Neural progenitor cell (in vitro differentiated cells): ENCODE measurements at regions not wholly inside any gene's neighbourhood (a gene's known extent, or its start where the extent isn't known, plus 50 kb on each side); places are given as distances from the start of the nearest gene placed in this dataset.

Experiments
- DNase-seq: peaks from one replicate; pipeline ENCODE4 v3.0.0-alpha.2; 2016; ENCODE audit warnings: low spot score
- H2AFZ ChIP-seq: fragments of 200-600 bp; sonication (generic); replicated peaks from 2 replicates; pipeline ENCODE4 v1.6.1; 2016; ENCODE audit warnings: antibody characterized with exemption
- H3F3A ChIP-seq: fragments of 200-600 bp; sonication (generic); 2 replicates; pipeline ENCODE4 v1.6.1; 2016; ENCODE audit warnings: antibody characterized with exemption, low read depth
- H3K27ac ChIP-seq: fragments of 200-600 bp; sonication (generic); 2 replicates; pipeline ENCODE4 v1.5.1; 2016; ENCODE audit warnings: mild to moderate bottlenecking
- H3K27me3 ChIP-seq: fragments of 200-600 bp; sonication (generic); 2 replicates; pipeline ENCODE4 v1.6.1; 2016; ENCODE audit warnings: mild to moderate bottlenecking, moderate library complexity
- H3K36me3 ChIP-seq: fragments of 200-600 bp; sonication (generic); 2 replicates; pipeline ENCODE4 v1.5.1; 2016
- H3K4me1 ChIP-seq: fragments of 200-600 bp; sonication (generic); 2 replicates; pipeline ENCODE4 v1.6.1; 2016; ENCODE audit warnings: mixed run types
- H3K4me2 ChIP-seq: fragments of 200-600 bp; sonication (generic); 2 replicates; pipeline ENCODE4 v1.6.1; 2016
- H3K4me3 ChIP-seq: fragments of 200-600 bp; sonication (generic); 2 replicates; pipeline ENCODE4 v1.5.1; 2016
- H3K79me2 ChIP-seq: fragments of 200-600 bp; sonication (generic); 2 replicates; pipeline ENCODE4 v1.6.1; 2016; ENCODE audit warnings: low read depth
- H3K9ac ChIP-seq: fragments of 200-600 bp; sonication (generic); 2 replicates; pipeline ENCODE4 v1.6.1; 2016
- H3K9me3 ChIP-seq: fragments of 200-600 bp; sonication (generic); 2 replicates; pipeline ENCODE4 v1.5.1; 2016; ENCODE audit warnings: low read depth
- H4K20me1 ChIP-seq: fragments of 200-600 bp; sonication (generic); 2 replicates; pipeline ENCODE4 v1.6.1; 2016; ENCODE audit warnings: low read depth
- H3K27ac Mint-ChIP-seq: 3 replicates; pipeline ENCODE4 v1.8.0; 2021; ENCODE audit warnings: mixed read lengths
- H3K27me3 Mint-ChIP-seq: 2 replicates; pipeline ENCODE4 v1.8.0; 2022; ENCODE audit warnings: low read depth, mild to moderate bottlenecking, inconsistent platforms, moderate library complexity, mixed read lengths; ENCODE audit not compliant: insufficient read depth
- H3K36me3 Mint-ChIP-seq: 3 replicates; pipeline ENCODE4 v1.8.0; 2021; ENCODE audit warnings: mixed read lengths
- H3K4me1 Mint-ChIP-seq: 3 replicates; pipeline ENCODE4 v1.8.0; 2021; ENCODE audit warnings: mixed read lengths
- H3K4me3 Mint-ChIP-seq: 3 replicates; pipeline ENCODE4 v1.8.0; 2021; ENCODE audit warnings: mild to moderate bottlenecking, moderate library complexity, mixed read lengths
- H3K9me3 Mint-ChIP-seq: 3 replicates; pipeline ENCODE4 v1.8.0; 2020; ENCODE audit warnings: mixed read lengths
- CTCF ChIP-seq: fragments of 200-600 bp; sonication (generic); IDR thresholded peaks from 2 replicates; pipeline ENCODE4 v1.5.1; 2017; ENCODE audit warnings: antibody characterized with exemption, mild to moderate bottlenecking
- EZH2 ChIP-seq: fragments of 200-600 bp; sonication (generic); IDR thresholded peaks from 2 replicates; pipeline ENCODE4 v1.6.1; 2017; ENCODE audit warnings: antibody characterized with exemption, mild to moderate bottlenecking, moderate library complexity
- EZH2phosphoT487 ChIP-seq: fragments of 200-600 bp; sonication (generic); IDR thresholded peaks from 2 replicates; pipeline ENCODE4 v1.6.1; 2017; ENCODE audit warnings: antibody characterized with exemption

GRCh38 chr11:121366038-121366437 is 73.5 kb downstream of the SC5D start:
- no peak overlapping the region for H3K4me2 ChIP-seq
- no peaks in the 10 kb centered on the region for H3F3A ChIP-seq
- Mint-ChIP-seq H3K27ac (no peak overlapping the region), H3K36me3 (no peaks in the 10 kb centered on the region), H3K4me3 (no peak overlapping the region), H3K9me3 (peaks cover 6% of the 10 kb centered on the region), H3K27me3 (peaks cover 6% of the 10 kb centered on the region), H3K4me1 (peaks cover 18% of the 10 kb centered on the region)
- H2AFZ ChIP-seq, result no peak overlapping the region
- H3K9ac ChIP-seq, result no peak overlapping the region
- no peaks in the 10 kb centered on the region for H3K36me3 ChIP-seq
- no peaks in the 10 kb centered on the region for H3K9me3 ChIP-seq
- no peak overlapping the region for H3K4me3 ChIP-seq
- H3K4me1 ChIP-seq, result peaks cover 14% of the 10 kb centered on the region
- DNase-seq, result no peak
- no peaks in the 10 kb centered on the region for H3K79me2 ChIP-seq
- H3K27me3 ChIP-seq, result no peaks in the 10 kb centered on the region
- no peaks in the 10 kb centered on the region for H4K20me1 ChIP-seq
- TF ChIP-seq EZH2phosphoT487, result no peak
- no peak overlapping the region for H3K27ac ChIP-seq

- H3K4me3 Mint-ChIP-seq, result no peak overlapping the region
- H3K4me2 ChIP-seq, result no peak overlapping the region
- peaks cover 6% of the 10 kb centered on the region for H3K9me3 Mint-ChIP-seq
- H3K36me3 ChIP-seq, result no peaks in the 10 kb centered on the region
- H3K36me3 Mint-ChIP-seq, result no peaks in the 10 kb centered on the region
- peaks cover 6% of the 10 kb centered on the region for H3K27me3 Mint-ChIP-seq
- no peaks in the 10 kb centered on the region for H3K27me3 ChIP-seq
- H3K4me1 ChIP-seq, result peaks cover 14% of the 10 kb centered on the region
- no peaks in the 10 kb centered on the region for H4K20me1 ChIP-seq
- no peak overlapping the region for H3K27ac ChIP-seq
- H3K79me2 ChIP-seq, result no peaks in the 10 kb centered on the region
- H3K9me3 ChIP-seq, result no peaks in the 10 kb centered on the region
- peaks cover 20% of the 10 kb centered on the region for H3K4me1 Mint-ChIP-seq
- no peak overlapping the region for H3K4me3 ChIP-seq
- peak overlapping the region; percentile 47 for H2AFZ ChIP-seq
- no peak for DNase-seq
- H3F3A ChIP-seq, result no peaks in the 10 kb centered on the region
- TF ChIP-seq CTCF (no peak), EZH2phosphoT487 (no peak), EZH2 (no peak)
- peak overlapping the region; percentile 16 for H3K27ac Mint-ChIP-seq
- no peak overlapping the region for H3K9ac ChIP-seq
These were observed 74.7 kb downstream of the SC5D start for GRCh38 chr11:121367001-121367843.

GRCh38 chr11:121367844-121368225 is 75.3 kb downstream of the SC5D start:
- no peak overlapping the region for H3K27ac Mint-ChIP-seq
- H3K36me3 ChIP-seq, result no peaks in the 10 kb centered on the region
- no peaks in the 10 kb centered on the region for H3K79me2 ChIP-seq
- no peak overlapping the region for H3K4me3 ChIP-seq
- no peak for TF ChIP-seq EZH2
- TF ChIP-seq EZH2phosphoT487, result no peak
- no peak for TF ChIP-seq CTCF
- H2AFZ ChIP-seq, result no peak overlapping the region
- no peak overlapping the region for H3K9ac ChIP-seq
- H3K36me3 Mint-ChIP-seq, result no peaks in the 10 kb centered on the region
- peaks cover 6% of the 10 kb centered on the region for H3K27me3 Mint-ChIP-seq
- H4K20me1 ChIP-seq, result no peaks in the 10 kb centered on the region
- no peaks in the 10 kb centered on the region for H3K27me3 ChIP-seq
- no peak overlapping the region for H3K27ac ChIP-seq
- H3K9me3 Mint-ChIP-seq, result peaks cover 6% of the 10 kb centered on the region
- no peak overlapping the region for H3K4me3 Mint-ChIP-seq
- no peaks in the 10 kb centered on the region for H3K9me3 ChIP-seq
- peaks cover 22% of the 10 kb centered on the region for H3K4me1 Mint-ChIP-seq
- no peak for DNase-seq
- no peaks in the 10 kb centered on the region for H3F3A ChIP-seq
- H3K4me2 ChIP-seq, result no peak overlapping the region
- H3K4me1 ChIP-seq, result peaks cover 14% of the 10 kb centered on the region
